Subcutaneous abdominal adipose tissue (tissue), 5 donors: ENCODE measurements at regions not wholly inside any gene's neighbourhood (a gene's known extent, or its start where the extent isn't known, plus 50 kb on each side); places are given as distances from the start of the nearest gene placed in this dataset.

Source experiments
- H3K27ac ChIP-seq: one replicate; pipeline ENCODE4 v1.7.0; 2013; ENCODE audit warnings: low read depth, mild to moderate bottlenecking, inconsistent platforms, low read length, moderate library complexity
- H3K27me3 ChIP-seq, 5 donors: one replicate each; pipeline ENCODE4 v1.7.0; 2013; ENCODE audit warnings: low read length in 5 of 5, inconsistent platforms in 1 of 5; ENCODE audit not compliant: control insufficient read depth in 5 of 5, insufficient read depth in 4 of 5
- H3K36me3 ChIP-seq, 5 donors: one replicate each; pipeline ENCODE4 v1.7.0; 2013; ENCODE audit warnings: low read length in 5 of 5; ENCODE audit not compliant: control insufficient read depth in 5 of 5, insufficient read depth in 5 of 5
- H3K4me1 ChIP-seq, 5 donors: one replicate each; pipeline ENCODE4 v1.7.0; 2013; ENCODE audit warnings: low read length in 5 of 5, mild to moderate bottlenecking in 3 of 5, moderate library complexity in 1 of 5; ENCODE audit not compliant: control insufficient read depth in 5 of 5, insufficient read depth in 5 of 5
- H3K4me3 ChIP-seq, 5 donors: one replicate each; pipeline ENCODE4 v1.7.0; 2013; ENCODE audit warnings: low read length in 5 of 5, low read depth in 1 of 5
- H3K9ac ChIP-seq, 5 donors: one replicate each; pipeline ENCODE4 v1.7.0; 2013; ENCODE audit warnings: low read length in 5 of 5, mild to moderate bottlenecking in 4 of 5, moderate library complexity in 3 of 5
- H3K9me3 ChIP-seq, 5 donors: one replicate each; pipeline ENCODE4 v1.7.0; 2013; ENCODE audit warnings: low read length in 5 of 5; ENCODE audit not compliant: control insufficient read depth in 5 of 5
- donor health status: healthy.
- donor health status: healthy.
- donor health status: healthy.
- donor health status: healthy.
- donor health status: healthy.

DNA sequence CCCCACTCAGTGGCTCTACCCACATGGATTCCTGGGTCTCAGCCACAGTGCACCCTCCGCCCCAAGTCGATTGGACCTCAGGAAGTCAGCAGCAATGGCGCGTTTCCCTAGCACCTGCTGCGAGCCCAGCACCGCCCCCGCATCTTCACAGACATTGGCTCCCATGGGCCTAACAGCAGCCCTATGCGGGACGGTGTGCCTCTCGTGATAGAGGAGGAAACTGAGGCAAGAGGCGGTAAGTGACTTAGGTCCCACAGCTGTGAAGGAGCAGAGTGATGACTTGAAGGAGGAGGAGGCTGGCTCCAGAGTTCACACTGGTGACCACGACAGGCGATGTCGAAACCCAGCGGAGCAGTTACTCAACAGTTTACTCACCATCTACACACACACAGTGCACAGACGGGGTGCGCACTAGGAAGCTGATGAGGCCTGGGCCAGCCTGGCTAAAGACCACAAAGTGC is 104.5 kb upstream of the SOX1 start:
- Histone ChIP-seq H3K27ac (no peak overlapping the region), H3K9ac (no peak overlapping the region), H3K9me3 (peaks cover 0 to 3% (median 0%) of the 10 kb centered on the region in 5 donors), H3K27me3 (peaks cover 0 to 5% (median 0%) of the 10 kb centered on the region in 5 donors), H3K4me1 (no peaks in the 10 kb centered on the region), H3K4me3 (no peak overlapping the region), H3K36me3 (no peaks in the 10 kb centered on the region)

DNA sequence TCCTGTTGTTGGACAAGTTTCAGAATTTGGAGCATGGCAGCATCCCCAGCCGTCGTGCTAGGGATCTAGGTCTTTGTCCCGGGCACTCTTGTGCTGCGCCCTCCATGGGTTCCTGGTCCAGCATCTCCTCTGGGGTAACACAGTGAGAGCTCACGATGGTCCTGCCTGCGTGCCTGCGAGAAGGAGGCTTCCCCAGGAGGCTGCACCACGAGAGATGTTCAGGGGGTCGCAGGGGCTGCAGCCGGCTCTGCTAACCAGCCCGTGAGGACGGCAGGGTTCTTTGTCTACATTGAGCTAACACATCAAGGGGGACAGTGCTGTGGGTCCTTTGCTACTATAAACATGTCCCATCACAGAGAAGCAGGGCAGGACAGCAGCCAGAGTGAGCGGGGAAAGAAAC is 103.9 kb upstream of the SOX1 start:
- Histone ChIP-seq H3K27me3 (peaks cover 0 to 5% (median 0%) of the 10 kb centered on the region in 5 donors), H3K4me3 (no peak overlapping the region), H3K36me3 (no peaks in the 10 kb centered on the region)

DNA sequence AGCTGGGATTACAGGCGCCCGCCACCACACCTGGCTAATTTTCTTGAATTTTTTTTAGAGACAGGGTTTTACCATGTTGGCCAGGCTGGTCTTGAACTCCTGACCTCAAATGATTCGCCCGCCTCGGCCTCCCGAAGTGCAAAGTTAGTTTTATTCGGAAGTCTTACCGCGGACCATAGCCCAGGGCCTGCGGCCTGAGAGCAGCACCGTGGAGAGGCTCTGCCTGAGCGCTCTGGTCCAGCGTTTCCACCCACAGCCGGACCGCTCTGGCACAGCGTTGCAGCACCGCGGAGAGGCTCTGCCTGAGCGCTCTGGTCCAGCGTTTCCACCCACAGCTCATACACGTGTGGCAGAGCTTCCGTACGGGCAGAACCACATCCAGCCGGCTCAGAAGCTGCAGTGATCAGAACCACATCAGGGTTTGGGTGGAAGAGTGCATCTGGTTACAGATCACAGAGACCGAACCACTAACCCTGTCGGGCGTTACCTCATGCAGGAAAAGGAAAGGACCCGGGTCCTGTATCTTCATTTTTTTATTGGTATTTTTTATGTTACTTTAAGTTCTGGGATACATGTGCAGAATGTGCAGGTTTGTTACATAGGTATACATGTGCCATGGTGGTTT is 102.4 kb upstream of the SOX1 start:
- Histone ChIP-seq H3K27ac (no peak overlapping the region), H3K27me3 (peaks cover 0 to 10% (median 6%) of the 10 kb centered on the region in 5 donors), H3K4me1 (no peaks in the 10 kb centered on the region), H3K9me3 (peaks cover 0 to 3% (median 0%) of the 10 kb centered on the region in 5 donors), H3K36me3 (no peaks in the 10 kb centered on the region), H3K9ac (no peak overlapping the region), H3K4me3 (no peak overlapping the region)

More for the DNA sequence above, 103.9 kb upstream of the SOX1 start:
- Histone ChIP-seq H3K9ac (no peak overlapping the region), H3K4me1 (no peaks in the 10 kb centered on the region), H3K9me3 (peaks cover 0 to 3% (median 0%) of the 10 kb centered on the region in 5 donors), H3K27ac (no peak overlapping the region)

DNA sequence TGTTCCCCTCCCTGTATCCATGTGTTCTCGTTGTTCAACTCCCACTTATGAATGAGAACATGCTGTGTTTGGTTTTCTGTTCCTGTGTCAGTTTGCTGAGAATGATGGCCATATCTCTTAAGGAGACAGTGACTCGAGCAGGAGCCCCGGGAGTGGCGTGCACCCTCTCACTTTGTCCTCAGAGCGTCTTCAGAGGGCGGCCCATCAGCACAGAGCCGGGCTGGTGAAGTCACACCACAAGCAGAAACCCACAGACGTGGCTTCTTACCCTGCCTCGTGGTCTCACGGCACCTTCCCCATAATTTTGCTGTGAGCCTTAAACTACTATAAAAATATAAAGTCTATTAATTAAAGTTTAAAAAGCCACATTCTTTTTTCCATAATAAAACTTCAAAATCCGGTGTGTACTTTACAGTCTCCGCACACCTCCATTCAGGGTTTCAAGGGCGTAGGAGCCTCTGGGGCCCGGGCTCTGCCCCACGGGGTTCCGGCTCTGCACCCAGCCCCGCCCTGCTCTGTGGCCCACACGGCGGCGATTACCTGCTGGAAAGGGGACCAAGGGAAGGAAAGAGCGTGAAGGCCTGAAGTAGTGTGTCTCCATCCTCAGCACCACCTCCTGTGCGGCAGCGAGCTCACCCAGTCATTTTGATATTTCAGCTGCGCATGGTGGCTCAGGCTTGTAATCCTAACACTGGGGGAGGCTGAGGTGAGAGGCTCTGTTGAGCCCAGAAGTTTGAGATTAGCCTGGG is 101.3 kb upstream of the SOX1 start:
- Histone ChIP-seq H3K4me1 (no peaks in the 10 kb centered on the region), H3K9ac (no peak overlapping the region), H3K36me3 (no peaks in the 10 kb centered on the region), H3K27ac (no peak overlapping the region), H3K27me3 (peaks cover 5 to 18% (median 14%) of the 10 kb centered on the region in 5 donors), H3K4me3 (no peak overlapping the region), H3K9me3 (peaks cover 0 to 3% (median 0%) of the 10 kb centered on the region in 5 donors)

DNA sequence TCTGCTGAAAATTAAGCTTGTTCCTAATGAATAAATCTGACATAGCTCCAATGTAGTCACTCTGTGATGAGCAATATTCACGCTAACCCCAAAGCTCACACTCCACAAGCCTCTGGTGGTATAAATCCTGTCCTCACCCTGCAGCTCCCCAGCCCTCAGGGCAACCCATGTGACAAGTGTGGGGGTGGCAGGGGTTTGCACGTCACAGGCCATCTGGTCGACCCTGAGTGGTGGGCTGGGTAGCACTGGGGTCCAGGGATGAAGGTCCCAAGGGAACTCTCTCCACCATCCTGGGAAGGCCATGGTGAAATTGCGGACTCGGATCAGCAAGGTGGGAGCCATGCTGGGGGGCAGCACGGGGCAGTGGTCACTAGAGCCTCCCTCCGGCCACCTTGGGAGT is 100.0 kb upstream of the SOX1 start:
- no peaks in the 10 kb centered on the region for H3K4me1 ChIP-seq
- no peak overlapping the region for H3K27ac ChIP-seq
- no peak overlapping the region for H3K4me3 ChIP-seq
- no peak overlapping the region for H3K9ac ChIP-seq
- no peaks in the 10 kb centered on the region for H3K36me3 ChIP-seq
- H3K9me3 ChIP-seq, result peaks cover 0 to 3% (median 0%) of the 10 kb centered on the region in 5 donors
- H3K27me3 ChIP-seq, result peaks cover 13 to 29% (median 26%) of the 10 kb centered on the region in 5 donors

DNA sequence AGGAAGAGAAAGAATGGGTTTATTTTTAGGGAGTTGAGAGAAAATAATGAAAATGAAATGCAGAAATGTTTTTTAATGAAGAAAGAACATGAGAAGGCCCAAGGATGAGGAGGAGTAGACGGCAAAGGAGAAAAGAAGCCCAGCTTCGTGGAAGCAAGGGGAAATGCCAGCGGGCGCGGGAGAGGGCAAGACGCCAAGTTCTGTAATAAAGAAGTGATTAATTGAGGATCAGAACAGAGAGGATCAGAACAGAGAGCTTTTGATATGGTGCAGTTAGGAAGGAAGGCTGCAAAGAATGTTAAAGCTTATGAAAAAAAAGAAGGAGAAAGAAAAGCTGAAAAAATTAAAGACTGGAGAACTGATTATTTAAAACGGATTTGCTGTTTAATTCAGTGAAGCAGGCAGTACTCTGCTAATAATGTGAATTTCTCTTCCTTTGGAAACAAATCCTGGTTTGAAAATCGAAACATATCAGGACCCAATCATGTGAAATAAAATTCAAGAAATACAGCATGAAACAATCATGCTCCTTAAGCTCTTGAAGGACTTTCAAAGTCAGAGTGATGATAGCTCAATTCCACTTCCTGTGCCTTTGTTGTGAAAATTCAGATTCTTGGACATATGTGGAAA is 99.3 kb upstream of the SOX1 start:
- no peak overlapping the region for H3K9ac ChIP-seq
- H3K36me3 ChIP-seq, result no peaks in the 10 kb centered on the region
- H3K9me3 ChIP-seq, result peaks cover 0 to 3% (median 0%) of the 10 kb centered on the region in 5 donors
- no peak overlapping the region for H3K4me3 ChIP-seq
- no peaks in the 10 kb centered on the region for H3K4me1 ChIP-seq
- H3K27ac ChIP-seq, result no peak overlapping the region
- peaks cover 18 to 34% (median 31%) of the 10 kb centered on the region in 5 donors for H3K27me3 ChIP-seq

DNA sequence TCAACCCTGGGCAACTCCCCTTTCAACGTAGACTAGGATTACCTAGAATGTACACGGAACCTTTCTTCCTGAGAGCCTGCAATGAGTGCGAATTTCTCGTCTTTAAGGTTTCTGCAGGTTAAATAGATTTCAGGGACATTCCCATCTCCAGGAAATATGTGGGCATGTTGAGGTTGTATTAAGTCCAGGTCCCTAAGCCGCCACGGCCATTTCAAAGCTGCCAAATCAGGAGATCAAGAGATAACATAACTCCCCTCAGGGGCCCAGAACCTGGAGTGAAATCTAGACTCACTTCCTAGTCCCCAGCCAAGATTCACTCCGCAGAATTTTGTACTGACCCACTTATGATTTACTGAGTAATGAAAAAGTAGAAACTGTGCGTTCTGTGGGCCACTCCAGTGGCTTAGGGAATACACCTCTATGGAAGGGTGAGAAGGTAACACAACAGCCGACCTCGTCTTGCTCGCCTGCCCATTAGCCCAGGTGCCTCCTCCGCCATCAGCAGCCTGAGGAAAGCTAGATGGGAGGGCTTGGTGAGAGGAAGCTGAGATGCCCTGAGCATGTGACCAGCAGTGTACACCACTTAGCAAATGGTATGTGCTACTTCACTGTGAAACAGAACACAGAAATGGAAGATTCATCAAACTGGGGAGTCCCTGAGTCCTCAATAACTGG is 98.5 kb upstream of the SOX1 start:
- H3K27me3 ChIP-seq, result peaks cover 18 to 40% (median 36%) of the 10 kb centered on the region in 5 donors
- H3K4me1 ChIP-seq, result no peaks in the 10 kb centered on the region
- H3K4me3 ChIP-seq, result no peak overlapping the region
- peaks cover 0 to 3% (median 0%) of the 10 kb centered on the region in 5 donors for H3K9me3 ChIP-seq
- H3K9ac ChIP-seq, result no peak overlapping the region
- H3K27ac ChIP-seq, result no peak overlapping the region
- H3K36me3 ChIP-seq, result no peaks in the 10 kb centered on the region

DNA sequence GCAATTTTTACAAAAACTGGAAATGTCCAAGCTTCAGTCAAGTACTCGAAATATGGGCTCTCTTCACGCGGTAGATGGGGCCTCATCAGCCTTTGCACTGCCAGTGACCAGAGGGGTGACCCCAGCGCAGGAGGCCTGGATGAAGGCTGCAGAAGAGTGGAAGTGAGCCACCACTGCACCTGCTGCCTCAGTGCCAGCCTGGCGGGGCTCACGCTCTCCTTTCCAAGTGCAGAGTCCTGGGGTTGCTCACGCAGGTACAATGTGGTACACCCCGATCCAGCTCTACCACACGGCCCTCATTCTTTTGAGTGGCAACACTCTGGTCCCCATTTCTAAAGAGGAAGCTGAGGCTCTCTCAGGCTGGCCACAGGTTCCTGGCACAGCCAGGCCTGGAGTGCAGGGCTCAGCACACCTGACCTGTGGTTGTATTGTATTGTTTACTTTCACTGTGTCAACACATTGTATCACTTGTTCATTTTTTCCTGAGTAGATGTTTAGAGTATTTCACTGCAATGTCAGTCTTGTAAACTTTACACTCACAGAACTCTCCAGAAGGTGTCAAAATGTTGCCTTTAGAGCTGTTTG is 97.3 kb upstream of the SOX1 start:
- Histone ChIP-seq H3K9ac (no peak overlapping the region), H3K9me3 (no peaks in the 10 kb centered on the region), H3K4me1 (no peaks in the 10 kb centered on the region), H3K27me3 (peaks cover 18 to 47% (median 42%) of the 10 kb centered on the region in 5 donors), H3K4me3 (no peak overlapping the region), H3K36me3 (no peaks in the 10 kb centered on the region), H3K27ac (no peak overlapping the region)

DNA sequence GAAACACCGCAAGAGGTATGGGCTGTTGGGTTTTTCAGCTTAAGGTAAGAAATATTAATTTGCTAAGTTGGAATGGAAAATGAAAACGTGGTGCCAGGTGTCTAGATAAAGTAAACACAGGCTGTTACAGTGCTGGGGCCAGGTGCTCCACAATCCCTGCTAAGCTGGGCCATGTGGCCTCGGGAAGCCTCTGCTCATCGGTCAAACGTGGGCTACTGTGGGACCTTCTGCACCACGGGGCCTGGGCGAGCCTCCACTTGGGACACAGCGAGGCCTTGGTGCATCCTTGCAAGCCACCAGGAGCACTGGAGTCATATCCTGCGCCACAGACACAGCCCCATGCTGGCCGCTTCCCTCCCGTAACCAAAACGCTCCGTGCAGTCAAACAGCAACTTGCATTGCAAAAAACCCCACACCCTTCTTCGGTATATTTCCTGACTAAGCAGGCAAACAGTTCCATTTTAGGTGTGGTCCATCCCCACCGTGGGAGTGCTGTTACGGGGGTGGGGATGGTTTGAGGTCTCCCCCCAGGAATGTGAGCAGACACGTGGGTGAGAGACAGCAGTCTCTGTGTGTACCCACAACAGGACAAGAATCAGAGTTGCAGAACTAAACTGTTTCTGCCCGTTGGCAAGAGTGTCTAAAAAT is 96.3 kb upstream of the SOX1 start:
- H3K27me3 ChIP-seq, result peaks cover 18 to 48% (median 42%) of the 10 kb centered on the region in 5 donors
- no peak overlapping the region for H3K4me3 ChIP-seq
- H3K27ac ChIP-seq, result no peak overlapping the region
- H3K9ac ChIP-seq, result no peak overlapping the region
- no peaks in the 10 kb centered on the region for H3K36me3 ChIP-seq
- H3K9me3 ChIP-seq, result peaks cover 0 to 6% (median 0%) of the 10 kb centered on the region in 5 donors
- H3K4me1 ChIP-seq, result no peaks in the 10 kb centered on the region
